Activated CD4-positive, alpha-beta T cell treated with anti-CD3 and anti-CD28 coated beads, Interleukin-2, amount 50 U/mL, for 48 hours (primary cell): ENCODE measurements at regions not wholly inside any gene's neighbourhood (a gene's known extent, or its start where the extent isn't known, plus 50 kb on each side); places are given as distances from the start of the nearest gene placed in this dataset.

Experiments used
- DNase-seq, 2 experiments: peaks; one replicate each; pipeline ENCODE4 v3.0.0-alpha.2; 2020

- DNase-seq: no peak
Measured at GRCh38 chr20:48164566-48165400, 379.5 kb upstream of the SULF2 start.

GRCh38 chr20:48164034-48164433 is 378.8 kb upstream of the SULF2 start:
- DNase-seq: no peak

- no peak for DNase-seq
Measured at GRCh38 chr20:48163505-48163904, 378.2 kb upstream of the SULF2 start.

- DNase-seq: no peak
Measured at GRCh38 chr20:48162621-48163020, 377.3 kb upstream of the SULF2 start.

- no peak for DNase-seq
Measured at GRCh38 chr20:48159145-48160008, 374.1 kb upstream of the SULF2 start.

- DNase-seq: no peak
Measured at GRCh38 chr20:48158014-48158413, 372.7 kb upstream of the SULF2 start.

- no peak for DNase-seq
Measured at GRCh38 chr20:48156951-48157700, 371.8 kb upstream of the SULF2 start.

GRCh38 chr20:48156521-48156920 is 371.2 kb upstream of the SULF2 start:
- DNase-seq: no peak

- no peak for DNase-seq
Measured at GRCh38 chr20:48155268-48155667, 370.0 kb upstream of the SULF2 start.

- no peak for DNase-seq
Measured at GRCh38 chr20:48154040-48154765, 368.9 kb upstream of the SULF2 start.

- no peak for DNase-seq
Measured at GRCh38 chr20:48153523-48153922, 368.2 kb upstream of the SULF2 start.

GRCh38 chr20:48153103-48153502 is 367.8 kb upstream of the SULF2 start:
- no peak for DNase-seq

- DNase-seq: no peak
Measured at GRCh38 chr20:48150568-48150967, 365.3 kb upstream of the SULF2 start.

- no peak for DNase-seq
Measured at GRCh38 chr20:48149902-48150301, 364.6 kb upstream of the SULF2 start.

- DNase-seq: no peak
Measured at GRCh38 chr20:48148916-48149672, 363.8 kb upstream of the SULF2 start.

- DNase-seq: no peak
Measured at GRCh38 chr20:48148020-48148419, 362.7 kb upstream of the SULF2 start.

GRCh38 chr20:48147311-48147710 is 362.0 kb upstream of the SULF2 start:
- no peak for DNase-seq

- no peak for DNase-seq
Measured at GRCh38 chr20:48146877-48147276, 361.6 kb upstream of the SULF2 start.

- DNase-seq: no peak
Measured at GRCh38 chr20:48146308-48146707, 361.0 kb upstream of the SULF2 start.

- no peak for DNase-seq
Measured at GRCh38 chr20:48143435-48144081, 358.3 kb upstream of the SULF2 start.

GRCh38 chr20:48142516-48142773 is 357.2 kb upstream of the SULF2 start:
- no peak for DNase-seq
